Mucosa of descending colon (tissue), 3 donors: ENCODE measurements at regions not wholly inside any gene's neighbourhood (a gene's known extent, or its start where the extent isn't known, plus 50 kb on each side); places are given as distances from the start of the nearest gene placed in this dataset.

ENCODE experiments used
- ATAC-seq: fragments of 200-7000 bp; cut with Tn5 transposase; one replicate; pipeline ENCODE4 v1.9.1; 2020; ENCODE audit warnings: mild to moderate bottlenecking, moderate library complexity
- DNase-seq, 3 donors: peaks; one replicate each; pipeline ENCODE4 v3.0.0-alpha.2; 2020
- H3K36me3 ChIP-seq: fragments of 200-600 bp; one replicate; pipeline ENCODE4 v1.8.0; 2021; ENCODE audit warnings: low read depth, mild to moderate bottlenecking
- H3K4me1 ChIP-seq: fragments of 200-600 bp; one replicate; pipeline ENCODE4 v1.8.0; 2021; ENCODE audit warnings: low read depth, mild to moderate bottlenecking
- H3K4me3 ChIP-seq: fragments of 200-600 bp; one replicate; pipeline ENCODE4 v1.8.0; 2021; ENCODE audit warnings: mild to moderate bottlenecking
- H3K9me3 ChIP-seq: fragments of 200-600 bp; one replicate; pipeline ENCODE4 v1.8.0; 2021; ENCODE audit warnings: mild to moderate bottlenecking
- CTCF ChIP-seq: fragments of 200-600 bp; IDR thresholded peaks from one replicate; pipeline ENCODE4 v1.8.0; 2022; ENCODE audit warnings: antibody characterized with exemption, mild to moderate bottlenecking
- intact Hi-C, 2 donors: fragments of 100-400 bp; cut with DNase I in 1 of 2; cut with micrococcal nuclease in 1 of 2; formaldehyde crosslinking; loops; one replicate each; pipeline versions ENCODE4 v1.11.0 to v1.11.1; 2022; cut with DNase I, micrococcal nuclease
- donor health status: DM: no; HTN: no; CAD: no; lungs with moderate emphysema.
- donor health status: DM: no; HTN: no; CAD: no.
- donor health status: DM: no; HTN: yes; CAD: no.

- no peak overlapping the region for H3K4me3 ChIP-seq
- DNase-seq (no peak), ATAC-seq (no peak)
- H3K4me1 ChIP-seq: peaks cover 4% of the 10 kb centered on the region
- intact Hi-C loops: no loop called here
- H3K36me3 ChIP-seq: no peaks in the 10 kb centered on the region
- H3K9me3 ChIP-seq: no peaks in the 10 kb centered on the region
- no peak for TF ChIP-seq CTCF
Observed at GRCh38 chr14:95404583-95404982, 84.9 kb upstream of the CLMN start.

GRCh38 chr14:95402578-95402977 lies 82.9 kb upstream of the CLMN start:
- H3K4me3 ChIP-seq: no peak overlapping the region
- no peaks in the 10 kb centered on the region for H3K4me1 ChIP-seq
- intact Hi-C loops: no loop called here
- TF ChIP-seq CTCF: no peak
- DNase-seq (no peak), ATAC-seq (no peak)
- H3K36me3 ChIP-seq: no peaks in the 10 kb centered on the region
- H3K9me3 ChIP-seq: no peaks in the 10 kb centered on the region

- no peak overlapping the region for H3K4me3 ChIP-seq
- no peak for TF ChIP-seq CTCF
- no peaks in the 10 kb centered on the region for H3K36me3 ChIP-seq
- no peaks in the 10 kb centered on the region for H3K4me1 ChIP-seq
- DNase-seq (no peak), ATAC-seq (no peak)
- intact Hi-C loops: no loop called here
- no peaks in the 10 kb centered on the region for H3K9me3 ChIP-seq
Observed at GRCh38 chr14:95402176-95402575, 82.5 kb upstream of the CLMN start.

GRCh38 chr14:95398630-95399547 lies 79.2 kb upstream of the CLMN start:
- intact Hi-C loops: no loop called here
- Histone ChIP-seq H3K4me1 (no peaks in the 10 kb centered on the region), H3K4me3 (no peak overlapping the region)

GRCh38 chr14:95397325-95397724 lies 77.6 kb upstream of the CLMN start:
- H3K9me3 ChIP-seq: no peaks in the 10 kb centered on the region
- no peaks in the 10 kb centered on the region for H3K36me3 ChIP-seq
- H3K4me3 ChIP-seq: no peak overlapping the region
- no peaks in the 10 kb centered on the region for H3K4me1 ChIP-seq
- no peak for TF ChIP-seq CTCF
- no peak for ATAC-seq
- DNase-seq: no peak
- intact Hi-C loops: no loop called here

More at GRCh38 chr14:95398630-95399547, 79.2 kb upstream of the CLMN start:
- DNase-seq (no peak), ATAC-seq (no peak)
- Histone ChIP-seq H3K36me3 (no peaks in the 10 kb centered on the region), H3K9me3 (no peaks in the 10 kb centered on the region)
- no peak for TF ChIP-seq CTCF
